ENCODE measurements at regions not wholly inside any gene's neighbourhood (a gene's known extent, or its start where the extent isn't known, plus 50 kb on each side); places are given as distances from the start of the nearest gene placed in this dataset.

DNA sequence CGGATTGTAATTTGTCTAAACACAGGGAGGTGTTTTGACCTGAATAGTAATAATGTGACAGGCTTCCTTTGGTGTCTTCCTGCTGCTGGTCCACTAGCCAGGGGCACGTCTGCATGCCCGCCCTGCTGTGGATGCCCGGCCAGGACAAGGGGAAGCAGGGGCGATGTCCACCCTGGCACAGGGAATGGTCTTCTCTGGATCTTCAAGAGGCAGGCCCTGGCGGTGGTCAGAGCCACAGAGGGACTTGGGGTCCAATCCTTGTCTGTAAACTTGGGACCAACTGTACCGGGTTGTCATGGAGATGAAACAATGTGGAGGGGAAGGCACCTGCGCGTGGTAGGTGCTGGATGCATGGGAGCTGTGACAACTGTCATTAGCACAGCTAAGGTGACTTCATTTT, 134.1 kb downstream of the RPLP1 start:
- Histone ChIP-seq H3K36me3 (no peaks in the 10 kb centered on the region), H3K4me3 (no peak overlapping the region), H3K4me1 (replicated peaks) (no peaks in the 10 kb centered on the region), H3K9me3 (no peaks in the 10 kb centered on the region), H3K27me3 (replicated peaks; ENCODE audit: insufficient read depth) (no peaks in the 10 kb centered on the region), H3K27ac (no peak overlapping the region)
- DNase-seq (ENCODE audit: low spot score): no peak
- no peak for TF ChIP-seq POLR2A (IDR thresholded peaks at IDR 0.05)
- TF ChIP-seq, protein P1, sequence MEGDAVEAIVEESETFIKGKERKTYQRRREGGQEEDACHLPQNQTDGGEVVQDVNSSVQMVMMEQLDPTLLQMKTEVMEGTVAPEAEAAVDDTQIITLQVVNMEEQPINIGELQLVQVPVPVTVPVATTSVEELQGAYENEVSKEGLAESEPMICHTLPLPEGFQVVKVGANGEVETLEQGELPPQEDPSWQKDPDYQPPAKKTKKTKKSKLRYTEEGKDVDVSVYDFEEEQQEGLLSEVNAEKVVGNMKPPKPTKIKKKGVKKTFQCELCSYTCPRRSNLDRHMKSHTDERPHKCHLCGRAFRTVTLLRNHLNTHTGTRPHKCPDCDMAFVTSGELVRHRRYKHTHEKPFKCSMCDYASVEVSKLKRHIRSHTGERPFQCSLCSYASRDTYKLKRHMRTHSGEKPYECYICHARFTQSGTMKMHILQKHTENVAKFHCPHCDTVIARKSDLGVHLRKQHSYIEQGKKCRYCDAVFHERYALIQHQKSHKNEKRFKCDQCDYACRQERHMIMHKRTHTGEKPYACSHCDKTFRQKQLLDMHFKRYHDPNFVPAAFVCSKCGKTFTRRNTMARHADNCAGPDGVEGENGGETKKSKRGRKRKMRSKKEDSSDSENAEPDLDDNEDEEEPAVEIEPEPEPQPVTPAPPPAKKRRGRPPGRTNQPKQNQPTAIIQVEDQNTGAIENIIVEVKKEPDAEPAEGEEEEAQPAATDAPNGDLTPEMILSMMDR (IDR thresholded peaks at IDR 0.05): no peak
- no peak for TF ChIP-seq POLR2AphosphoS5 (IDR thresholded peaks at IDR 0.05)
- WGBS: 92% methylated on average over 9 of the region's 9 CpGs
- intact Hi-C loops (cut with DNase I): loop anchor here (10.0 kb wide), 1 partner anchor 508 kb away; the partner anchor contains the start of gene TLE3

GRCh38 chr15:69587723-69588426, 135.3 kb downstream of the RPLP1 start:
- no peaks in the 10 kb centered on the region for H3K36me3 ChIP-seq
- WGBS: 27% methylated on average over 4 of the region's 4 CpGs
- H3K27me3 ChIP-seq (replicated peaks; ENCODE audit: insufficient read depth): no peaks in the 10 kb centered on the region
- H3K27ac ChIP-seq: peak overlapping the region in 1 of 2 donors; percentile 65
- H3K9me3 ChIP-seq: no peaks in the 10 kb centered on the region
- TF ChIP-seq POLR2AphosphoS5 (IDR thresholded peaks at IDR 0.05) (peak; percentile 70), POLR2A (IDR thresholded peaks at IDR 0.05) (no peak)
- H3K4me3 ChIP-seq: no peak overlapping the region
- intact Hi-C loops (cut with DNase I): loop anchor here (10.0 kb wide), 1 partner anchor 507 kb away; the partner anchor contains the start of gene TLE3
- H3K4me1 ChIP-seq (replicated peaks): no peaks in the 10 kb centered on the region
- DNase-seq (ENCODE audit: low spot score): peak; percentile 28

DNA sequence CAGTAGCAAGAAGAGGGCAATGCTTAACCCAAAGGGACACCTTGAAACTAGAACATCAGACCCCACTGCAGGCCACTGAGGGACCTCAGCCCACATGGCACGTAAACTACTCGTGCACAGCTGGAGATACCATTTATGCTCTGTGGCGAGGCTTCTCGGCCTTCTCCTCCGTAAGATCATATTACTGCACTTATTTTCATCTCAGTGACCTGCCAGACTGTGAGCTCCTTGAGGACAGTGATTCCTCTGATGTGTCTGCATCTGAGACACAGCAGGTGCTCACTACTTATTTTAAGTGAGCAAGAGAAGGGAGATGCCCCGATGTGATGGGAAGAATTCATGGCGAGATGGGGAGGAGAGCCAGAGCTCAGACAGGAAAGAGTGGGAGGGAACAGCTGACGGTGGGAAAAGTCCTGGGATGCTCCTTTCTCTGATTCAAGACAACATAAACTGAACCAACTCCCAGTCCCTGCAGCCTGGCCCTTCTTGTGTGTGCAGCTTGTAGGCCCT, 137.6 kb downstream of the RPLP1 start:
- peaks cover 15% of the 10 kb centered on the region for H3K4me1 ChIP-seq (replicated peaks)
- WGBS: 89% methylated on average over 8 of the region's 8 CpGs
- H3K4me3 ChIP-seq: no peak overlapping the region
- H3K36me3 ChIP-seq: no peaks in the 10 kb centered on the region
- TF ChIP-seq POLR2AphosphoS5 (IDR thresholded peaks at IDR 0.05) (no peak), POLR2A (IDR thresholded peaks at IDR 0.05) (no peak)
- TF ChIP-seq, protein P1 (IDR thresholded peaks at IDR 0.05): no peak
- no peaks in the 10 kb centered on the region for H3K27me3 ChIP-seq (replicated peaks; ENCODE audit: insufficient read depth)
- intact Hi-C loops (cut with DNase I): no loop called here
- H3K27ac ChIP-seq: peak overlapping the region in 1 of 2 donors; percentile 66
- no peaks in the 10 kb centered on the region for H3K9me3 ChIP-seq
- no peak for DNase-seq (ENCODE audit: low spot score)

GRCh38 chr15:69590932-69591524, 138.4 kb downstream of the RPLP1 start:
- TF ChIP-seq, protein P1 (IDR thresholded peaks at IDR 0.05): no peak
- TF ChIP-seq POLR2A (IDR thresholded peaks at IDR 0.05): no peak
- Histone ChIP-seq H3K4me3 (no peak overlapping the region), H3K36me3 (no peaks in the 10 kb centered on the region), H3K27ac (peak overlapping the region; percentile 35 to 66), H3K4me1 (replicated peaks) (peaks cover 20% of the 10 kb centered on the region), H3K27me3 (replicated peaks; ENCODE audit: insufficient read depth) (no peaks in the 10 kb centered on the region), H3K9me3 (no peaks in the 10 kb centered on the region)
- intact Hi-C loops (cut with DNase I): no loop called here
- WGBS: 92% methylated on average over 5 of the region's 5 CpGs
- DNase-seq (ENCODE audit: low spot score): no peak

DNA sequence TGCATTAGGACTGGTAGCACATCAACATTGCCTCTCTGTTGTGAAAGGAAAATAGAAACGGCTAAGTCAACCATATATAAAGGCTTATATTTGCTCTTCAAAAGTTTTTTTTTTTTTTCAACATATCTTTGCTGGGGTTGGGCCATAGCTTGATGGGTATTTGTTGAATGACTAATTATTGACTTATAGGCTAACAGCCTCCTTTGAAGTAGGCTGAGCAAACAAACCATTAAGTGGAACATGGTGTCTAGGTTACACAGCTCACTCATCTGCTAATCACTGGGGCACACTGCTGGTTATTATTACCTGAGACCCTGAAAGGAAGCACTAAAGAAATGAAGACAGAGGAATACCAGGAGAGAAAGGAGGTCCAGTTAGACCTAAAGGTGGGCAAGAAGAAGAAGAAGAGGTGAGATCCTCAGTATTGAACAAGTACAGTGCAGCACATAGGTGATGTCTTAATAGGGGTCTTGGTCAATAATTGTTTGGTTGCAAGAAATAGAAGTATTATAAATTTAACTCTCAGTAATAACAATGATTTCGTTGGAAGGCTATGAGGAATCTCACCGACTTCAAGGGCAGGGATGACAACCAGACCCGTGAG, 139.4 kb downstream of the RPLP1 start:
- WGBS: 55% methylated on average over 4 of the region's 4 CpGs

More for the DNA sequence above, 139.4 kb downstream of the RPLP1 start:
- no peaks in the 10 kb centered on the region for H3K27me3 ChIP-seq (replicated peaks; ENCODE audit: insufficient read depth)
- H3K4me1 ChIP-seq (replicated peaks): peaks cover 20% of the 10 kb centered on the region
- intact Hi-C loops (cut with DNase I): no loop called here
- no peaks in the 10 kb centered on the region for H3K9me3 ChIP-seq
- H3K27ac ChIP-seq: peak overlapping the region; percentile 35 to 66
- TF ChIP-seq, protein P1 (IDR thresholded peaks at IDR 0.05): peak in 1 of 4 experiments; percentile 3
- TF ChIP-seq POLR2A (IDR thresholded peaks at IDR 0.05) (no peak), POLR2AphosphoS5 (IDR thresholded peaks at IDR 0.05) (peak; percentile 85)
- DNase-seq (ENCODE audit: low spot score): peak; percentile 57
- H3K36me3 ChIP-seq: no peaks in the 10 kb centered on the region
- H3K4me3 ChIP-seq: no peak overlapping the region

All from prostate gland (tissue), 2 donors.